Smooth muscle cell (in vitro differentiated cells): ENCODE measurements at regions not wholly inside any gene's neighbourhood (a gene's known extent, or its start where the extent isn't known, plus 50 kb on each side); places are given as distances from the start of the nearest gene placed in this dataset.

Source experiments
- DNase-seq: peaks from one replicate; lab custom pipeline; 2025; ENCODE audit not compliant: unreplicated experiment; lab: John Stamatoyannopoulos, UW
- H2AFZ ChIP-seq: fragments of 200-600 bp; sonication (generic); 2 replicates; pipeline ENCODE4 v1.6.0; 2016; ENCODE audit warnings: antibody characterized with exemption, low read depth, mild to moderate bottlenecking
- H3F3A ChIP-seq: fragments of 200-600 bp; sonication (generic); 2 replicates; pipeline ENCODE4 v1.6.0; 2017; ENCODE audit warnings: antibody characterized with exemption, low read depth
- H3K27ac ChIP-seq: fragments of 200-600 bp; sonication (generic); 2 replicates; pipeline ENCODE4 v1.5.1; 2016; ENCODE audit warnings: low read depth, mild to moderate bottlenecking
- H3K27me3 ChIP-seq: fragments of 200-600 bp; sonication (generic); 2 replicates; pipeline ENCODE4 v1.6.1; 2016; ENCODE audit warnings: low read depth, mild to moderate bottlenecking
- H3K36me3 ChIP-seq: fragments of 200-600 bp; sonication (generic); 2 replicates; pipeline ENCODE4 v1.5.1; 2016; ENCODE audit warnings: low read depth
- H3K4me1 ChIP-seq: fragments of 200-600 bp; sonication (generic); 2 replicates; pipeline ENCODE4 v1.5.1; 2016; ENCODE audit warnings: low read depth
- H3K4me2 ChIP-seq: fragments of 200-600 bp; sonication (generic); 2 replicates; pipeline ENCODE4 v1.6.0; 2016; ENCODE audit warnings: mild to moderate bottlenecking
- H3K4me3 ChIP-seq: fragments of 200-600 bp; sonication (generic); 2 replicates; pipeline ENCODE4 v1.5.1; 2016; ENCODE audit warnings: mild to moderate bottlenecking
- H3K79me2 ChIP-seq: fragments of 200-600 bp; sonication (generic); 2 replicates; pipeline ENCODE4 v1.6.0; 2016; ENCODE audit warnings: low read depth, mild to moderate bottlenecking
- H3K9ac ChIP-seq: fragments of 200-600 bp; sonication (generic); 2 replicates; pipeline ENCODE4 v1.6.0; 2016; ENCODE audit warnings: low read depth
- H3K9me3 ChIP-seq: fragments of 200-600 bp; sonication (generic); replicated peaks from 2 replicates; pipeline ENCODE4 v1.5.1; 2016; ENCODE audit warnings: low read depth
- H4K20me1 ChIP-seq: fragments of 200-600 bp; sonication (generic); 2 replicates; pipeline ENCODE4 v1.6.0; 2016; ENCODE audit warnings: low read depth
- WGBS: methylation state at CpG from one replicate; pipeline ENCODE4 v1.1.7; 2016; ENCODE audit warnings: low lambda C conversion rate; 5-methylcytosine and 5-hydroxymethylcytosine counted together
- TF ChIP-seq, protein P1 (sequence below): fragments of 200-600 bp; sonication (generic); IDR thresholded peaks from 2 replicates; pipeline ENCODE4 v1.5.1; 2017; ENCODE audit warnings: borderline replicate concordance, mild to moderate bottlenecking, antibody characterized with exemption; ENCODE audit not compliant: insufficient read depth, poor library complexity, severe bottlenecking

DNA sequence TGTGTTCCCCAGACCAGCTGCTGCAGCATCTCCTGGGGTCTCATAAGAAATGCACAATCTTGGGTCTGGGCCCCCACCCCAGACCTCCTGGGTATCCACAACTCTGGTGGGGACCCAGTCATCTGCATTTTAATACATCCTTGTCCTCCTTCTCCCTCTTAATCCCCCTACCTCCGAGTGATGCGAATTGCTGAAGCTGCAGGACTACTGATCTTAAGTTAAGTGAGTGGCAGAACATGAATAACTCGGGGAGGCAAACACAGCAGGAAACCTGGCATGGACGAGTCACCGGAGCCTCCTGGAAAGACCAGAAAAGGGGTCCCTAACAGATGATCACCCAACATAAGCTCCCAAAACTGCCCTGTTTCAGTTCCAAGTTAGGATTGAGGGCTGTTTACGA lies 283.2 kb upstream of the MGAT5 start:
- Histone ChIP-seq H3K36me3 (no peaks in the 10 kb centered on the region), H2AFZ (no peak overlapping the region), H3F3A (no peaks in the 10 kb centered on the region), H3K9ac (no peak overlapping the region), H3K9me3 (no peaks in the 10 kb centered on the region), H3K79me2 (no peaks in the 10 kb centered on the region), H3K4me3 (no peak overlapping the region), H3K4me2 (no peak overlapping the region), H4K20me1 (no peaks in the 10 kb centered on the region), H3K4me1 (no peaks in the 10 kb centered on the region), H3K27ac (no peak overlapping the region), H3K27me3 (peaks cover 13% of the 10 kb centered on the region)
- DNase-seq, result no peak
- WGBS, result 74% methylated on average over 6 of the region's 6 CpGs
- TF ChIP-seq, protein P1, sequence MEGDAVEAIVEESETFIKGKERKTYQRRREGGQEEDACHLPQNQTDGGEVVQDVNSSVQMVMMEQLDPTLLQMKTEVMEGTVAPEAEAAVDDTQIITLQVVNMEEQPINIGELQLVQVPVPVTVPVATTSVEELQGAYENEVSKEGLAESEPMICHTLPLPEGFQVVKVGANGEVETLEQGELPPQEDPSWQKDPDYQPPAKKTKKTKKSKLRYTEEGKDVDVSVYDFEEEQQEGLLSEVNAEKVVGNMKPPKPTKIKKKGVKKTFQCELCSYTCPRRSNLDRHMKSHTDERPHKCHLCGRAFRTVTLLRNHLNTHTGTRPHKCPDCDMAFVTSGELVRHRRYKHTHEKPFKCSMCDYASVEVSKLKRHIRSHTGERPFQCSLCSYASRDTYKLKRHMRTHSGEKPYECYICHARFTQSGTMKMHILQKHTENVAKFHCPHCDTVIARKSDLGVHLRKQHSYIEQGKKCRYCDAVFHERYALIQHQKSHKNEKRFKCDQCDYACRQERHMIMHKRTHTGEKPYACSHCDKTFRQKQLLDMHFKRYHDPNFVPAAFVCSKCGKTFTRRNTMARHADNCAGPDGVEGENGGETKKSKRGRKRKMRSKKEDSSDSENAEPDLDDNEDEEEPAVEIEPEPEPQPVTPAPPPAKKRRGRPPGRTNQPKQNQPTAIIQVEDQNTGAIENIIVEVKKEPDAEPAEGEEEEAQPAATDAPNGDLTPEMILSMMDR, result no peak

DNA sequence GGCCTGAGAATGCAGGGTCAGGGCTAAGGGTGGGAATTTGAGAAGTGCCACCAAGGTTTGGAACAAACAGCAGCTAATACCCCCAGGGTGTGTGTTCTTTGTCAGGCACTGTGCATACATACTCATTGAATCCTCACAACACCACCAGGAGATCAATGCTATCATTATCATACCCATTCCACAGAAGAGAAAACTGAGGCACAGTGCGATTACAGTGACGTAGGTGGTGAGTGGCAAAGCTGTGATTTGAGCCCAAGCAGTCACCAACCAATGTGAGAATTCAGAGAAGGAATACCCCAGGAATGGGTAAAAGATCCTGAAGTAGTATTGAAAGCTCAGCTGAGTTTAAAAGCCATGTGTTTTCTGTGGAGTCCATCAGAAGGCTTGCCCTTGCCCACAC lies 281.6 kb upstream of the MGAT5 start:
- TF ChIP-seq, protein P1, result no peak
- no peak for DNase-seq
- no peak overlapping the region for H2AFZ ChIP-seq

DNA sequence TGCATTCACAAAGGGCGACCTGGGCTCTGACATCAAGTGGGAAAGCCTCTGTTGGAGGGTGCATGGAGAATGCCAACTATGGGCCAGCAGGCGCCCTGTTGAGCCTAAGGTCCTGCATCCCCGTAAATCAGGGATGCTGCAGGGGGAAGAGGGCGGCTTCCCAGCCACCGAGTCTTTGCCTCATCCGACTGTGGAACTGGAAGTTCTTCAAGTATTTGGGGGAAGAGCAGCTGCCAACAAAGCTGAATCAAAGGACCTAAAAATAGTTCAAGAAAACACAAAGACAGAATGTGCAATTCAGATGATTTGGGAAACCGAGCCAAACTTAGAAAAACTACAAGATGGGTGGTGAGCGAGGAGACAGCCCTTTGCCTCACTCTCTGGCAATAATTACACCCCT lies 281.1 kb upstream of the MGAT5 start:
- no peaks in the 10 kb centered on the region for H3K36me3 ChIP-seq
- H3K27me3 ChIP-seq, result peaks cover 13% of the 10 kb centered on the region
- H3K79me2 ChIP-seq, result no peaks in the 10 kb centered on the region
- no peak overlapping the region for H3K4me2 ChIP-seq
- no peaks in the 10 kb centered on the region for H3F3A ChIP-seq
- no peak overlapping the region for H3K27ac ChIP-seq
- no peak overlapping the region for H2AFZ ChIP-seq
- no peaks in the 10 kb centered on the region for H3K4me1 ChIP-seq
- no peaks in the 10 kb centered on the region for H4K20me1 ChIP-seq
- no peak overlapping the region for H3K4me3 ChIP-seq
- no peak overlapping the region for H3K9ac ChIP-seq
- DNase-seq, result no peak
- WGBS, result 86% methylated on average over 8 of the region's 8 CpGs
- no peaks in the 10 kb centered on the region for H3K9me3 ChIP-seq
- TF ChIP-seq, protein P1, result no peak

More for the DNA sequence above, 281.6 kb upstream of the MGAT5 start:
- H3F3A ChIP-seq, result no peaks in the 10 kb centered on the region
- no peaks in the 10 kb centered on the region for H3K79me2 ChIP-seq
- no peak overlapping the region for H3K4me3 ChIP-seq
- H3K9me3 ChIP-seq, result no peaks in the 10 kb centered on the region
- no peak overlapping the region for H3K27ac ChIP-seq
- no peaks in the 10 kb centered on the region for H4K20me1 ChIP-seq
- peaks cover 13% of the 10 kb centered on the region for H3K27me3 ChIP-seq
- WGBS, result 91% methylated on average over 2 of the region's 2 CpGs
- no peaks in the 10 kb centered on the region for H3K36me3 ChIP-seq
- H3K4me2 ChIP-seq, result no peak overlapping the region
- no peaks in the 10 kb centered on the region for H3K4me1 ChIP-seq
- H3K9ac ChIP-seq, result no peak overlapping the region

DNA sequence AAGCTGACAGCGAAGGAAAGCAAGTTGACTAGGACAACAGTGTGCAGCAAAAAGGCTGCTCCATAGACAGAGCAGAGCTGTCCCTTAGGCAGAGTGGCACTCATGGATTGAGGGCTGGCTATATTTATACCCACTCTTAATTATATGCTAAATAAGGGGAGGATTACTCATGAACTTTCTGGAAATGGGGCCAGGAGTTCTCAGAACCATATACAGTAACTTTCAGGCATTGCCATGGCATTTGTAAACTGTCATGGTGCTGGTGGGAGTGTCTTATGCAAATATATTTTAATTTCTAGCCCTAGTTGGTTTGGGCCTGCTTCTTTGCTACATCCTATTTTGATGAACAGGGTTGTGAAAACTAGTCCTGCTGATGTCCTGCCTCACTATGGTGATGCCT lies 279.5 kb upstream of the MGAT5 start:
- Histone ChIP-seq H3K79me2 (no peaks in the 10 kb centered on the region), H4K20me1 (no peaks in the 10 kb centered on the region), H3K4me2 (no peak overlapping the region), H3K36me3 (no peaks in the 10 kb centered on the region), H3K27ac (no peak overlapping the region), H3K4me1 (no peaks in the 10 kb centered on the region), H3K4me3 (no peak overlapping the region), H3F3A (no peaks in the 10 kb centered on the region), H2AFZ (no peak overlapping the region), H3K9ac (no peak overlapping the region), H3K27me3 (peaks cover 13% of the 10 kb centered on the region), H3K9me3 (no peaks in the 10 kb centered on the region)
- TF ChIP-seq, protein P1, result no peak
- 100% methylated on average over 1 of the region's 1 CpG for WGBS
- no peak for DNase-seq
